K562 (cell line): ENCODE measurements at regions not wholly inside any gene's neighbourhood (a gene's known extent, or its start where the extent isn't known, plus 50 kb on each side); places are given as distances from the start of the nearest gene placed in this dataset.

Experiments
- MYNN ChIP-seq, 2 experiments: sonication (generic); formaldehyde crosslinking in 1 of 2; IDR thresholded peaks; 2 replicates each; pipeline versions ENCODE4 v1.5.0 to v1.6.1; 2016 to 2020; ENCODE audit warnings: antibody characterized with exemption in 1 of 2, missing genetic modification reagents in 1 of 2
- NR1H2 ChIP-seq: sonication (generic); formaldehyde crosslinking; IDR thresholded peaks from 2 replicates; pipeline ENCODE4 v1.4.0; 2020; ENCODE audit warnings: mild to moderate bottlenecking, missing genetic modification reagents
- SP1 ChIP-seq: sonication (generic); formaldehyde crosslinking; IDR thresholded peaks from 2 replicates; pipeline ENCODE4 v1.8.1; 2022; ENCODE audit warnings: mild to moderate bottlenecking, missing genetic modification reagents
- SREBF2 ChIP-seq: sonication (generic); formaldehyde crosslinking; IDR thresholded peaks from 2 replicates; pipeline ENCODE4 v1.4.0; 2020; ENCODE audit warnings: mild to moderate bottlenecking, missing genetic modification reagents
- ZBED1 ChIP-seq: IDR thresholded peaks from 2 replicates; pipeline ENCODE4 v1.6.1; 2014
- TF ChIP-seq, protein P1 (sequence below): fragments of 250-450 bp; sonication (Bioruptor Pico); IDR thresholded peaks from 2 replicates; pipeline ENCODE4 v1.8.0; 2021; ENCODE audit warnings: moderate library complexity, mild to moderate bottlenecking, inconsistent platforms
- TF ChIP-seq, protein P2 (sequence below): fragments of 250-450 bp; sonication (Bioruptor Pico); IDR thresholded peaks from 2 replicates; pipeline ENCODE4 v1.5.0; 2020; ENCODE audit warnings: mild to moderate bottlenecking

DNA sequence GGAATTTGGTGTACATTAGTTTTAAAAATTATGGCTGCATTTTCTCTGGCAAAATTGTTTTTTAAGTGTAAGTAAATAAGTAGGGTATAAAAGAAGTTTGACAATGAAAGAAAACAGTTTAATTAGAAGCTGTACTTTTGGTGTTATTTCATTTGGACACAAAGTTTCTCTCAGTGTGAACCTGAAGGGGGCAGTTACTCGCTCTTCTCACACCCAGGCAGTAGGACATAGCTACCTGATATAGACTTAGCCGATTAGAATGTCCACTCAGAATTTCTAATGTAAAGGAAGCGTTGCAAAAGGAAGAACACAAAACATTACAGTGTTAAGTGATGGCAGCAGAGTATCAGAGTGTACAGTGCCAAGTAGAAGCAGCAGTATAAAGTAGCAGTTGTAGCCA, 311.9 kb upstream of the TECRL start:
- TF ChIP-seq, protein P1, sequence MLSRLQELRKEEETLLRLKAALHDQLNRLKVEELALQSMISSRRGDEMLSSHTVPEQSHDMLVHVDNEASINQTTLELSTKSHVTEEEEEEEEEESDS (CRISPR knock-in tag) = no peak
- TF ChIP-seq, protein P2, sequence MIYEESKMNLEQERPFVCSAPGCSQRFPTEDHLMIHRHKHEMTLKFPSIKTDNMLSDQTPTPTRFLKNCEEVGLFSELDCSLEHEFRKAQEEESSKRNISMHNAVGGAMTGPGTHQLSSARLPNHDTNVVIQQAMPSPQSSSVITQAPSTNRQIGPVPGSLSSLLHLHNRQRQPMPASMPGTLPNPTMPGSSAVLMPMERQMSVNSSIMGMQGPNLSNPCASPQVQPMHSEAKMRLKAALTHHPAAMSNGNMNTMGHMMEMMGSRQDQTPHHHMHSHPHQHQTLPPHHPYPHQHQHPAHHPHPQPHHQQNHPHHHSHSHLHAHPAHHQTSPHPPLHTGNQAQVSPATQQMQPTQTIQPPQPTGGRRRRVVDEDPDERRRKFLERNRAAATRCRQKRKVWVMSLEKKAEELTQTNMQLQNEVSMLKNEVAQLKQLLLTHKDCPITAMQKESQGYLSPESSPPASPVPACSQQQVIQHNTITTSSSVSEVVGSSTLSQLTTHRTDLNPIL = no peak
- TF ChIP-seq MYNN (IDR thresholded peaks at IDR 0.05) (no peak), MYNN (CRISPR knock-in tag; IDR thresholded peaks at IDR 0.05) (no peak), SREBF2 (CRISPR knock-in tag) (no peak), NR1H2 (CRISPR knock-in tag) (no peak), ZBED1 (no peak), SP1 (no peak)
